GM21723 (cell line): ENCODE measurements at regions not wholly inside any gene's neighbourhood (a gene's known extent, or its start where the extent isn't known, plus 50 kb on each side); places are given as distances from the start of the nearest gene placed in this dataset.
"Not testable (repeated sequence)": the region's sequence is repeated elsewhere in the genome, so short reads cannot be mapped to it uniquely, and the experiment has no call there.

Experiments used
- ATAC-seq: cut with Tn5 transposase; IDR thresholded peaks from one replicate; pipeline ENCODE4 v1.9.1; 2021; ENCODE audit warnings: mild to moderate bottlenecking, moderate library complexity; ENCODE audit not compliant: unreplicated experiment

DNA sequence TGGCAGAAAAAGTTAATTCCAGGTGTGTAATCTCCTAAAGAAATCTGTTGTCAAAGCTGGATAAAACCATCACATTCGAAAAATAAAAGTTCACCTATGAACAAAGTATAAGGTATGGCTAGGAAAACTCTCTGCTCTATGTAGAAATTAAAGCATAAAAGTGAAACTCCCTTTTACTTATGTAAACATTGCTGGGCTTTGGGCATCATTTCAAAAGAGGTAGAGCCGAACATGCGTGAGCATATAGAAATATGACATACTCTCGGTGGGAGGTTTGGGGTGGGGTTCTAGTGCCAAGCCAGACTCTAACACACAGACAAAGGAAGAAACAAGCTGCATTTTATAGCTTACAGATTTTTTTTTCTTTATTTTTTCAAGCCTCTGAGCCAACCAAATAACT is 306.8 kb upstream of the ATP11B start:
- no peak for ATAC-seq

- ATAC-seq, result no peak
Observed at GRCh38 chr3:182487143-182487542, 306.2 kb upstream of the ATP11B start.

DNA sequence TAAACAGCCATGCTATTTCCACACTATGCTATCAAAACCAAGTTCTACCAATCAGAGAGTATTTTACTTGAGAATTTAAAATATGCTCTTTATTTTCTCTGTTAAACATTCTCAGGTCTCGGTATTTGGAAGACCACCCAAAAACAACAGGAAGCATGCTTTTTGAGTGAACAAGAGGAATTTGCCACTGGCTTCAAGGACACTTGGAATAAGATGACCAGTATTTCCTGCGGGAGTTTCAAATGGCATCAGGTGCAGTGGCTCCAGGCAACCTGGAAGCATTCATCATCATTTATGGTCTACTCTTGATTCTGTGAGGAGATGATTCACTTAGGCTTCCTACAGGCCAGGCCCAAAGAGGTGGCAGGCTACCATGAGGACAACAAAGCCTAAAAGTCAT is 305.7 kb upstream of the ATP11B start:
- ATAC-seq, result no peak

- ATAC-seq, result peak; percentile 62
Observed at GRCh38 chr3:182490596-182491491, 302.5 kb upstream of the ATP11B start.

DNA sequence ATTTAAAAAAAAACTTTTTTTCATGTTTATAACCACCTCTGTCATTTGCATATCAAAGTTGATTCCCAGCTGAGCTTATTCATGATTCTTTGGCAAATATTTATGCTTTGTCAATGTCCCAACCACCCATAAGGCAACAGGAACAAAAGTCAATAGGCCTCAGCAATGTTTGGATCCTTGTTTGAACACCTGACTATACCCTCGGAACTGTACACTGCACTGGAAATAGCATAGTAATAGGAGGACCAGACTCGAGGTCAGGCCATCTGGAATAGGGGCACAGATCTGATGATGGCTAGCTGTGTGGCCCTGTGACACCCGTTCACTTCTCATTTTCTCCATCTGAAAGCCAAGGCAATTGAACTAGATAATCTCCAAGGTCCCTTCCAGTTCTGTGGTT is 301.7 kb upstream of the ATP11B start:
- ATAC-seq, result no peak

- no peak for ATAC-seq
Observed at GRCh38 chr3:182492536-182492935, 300.8 kb upstream of the ATP11B start.

- ATAC-seq, result no peak
Observed at GRCh38 chr3:182500289-182500688, 293.0 kb upstream of the ATP11B start.

DNA sequence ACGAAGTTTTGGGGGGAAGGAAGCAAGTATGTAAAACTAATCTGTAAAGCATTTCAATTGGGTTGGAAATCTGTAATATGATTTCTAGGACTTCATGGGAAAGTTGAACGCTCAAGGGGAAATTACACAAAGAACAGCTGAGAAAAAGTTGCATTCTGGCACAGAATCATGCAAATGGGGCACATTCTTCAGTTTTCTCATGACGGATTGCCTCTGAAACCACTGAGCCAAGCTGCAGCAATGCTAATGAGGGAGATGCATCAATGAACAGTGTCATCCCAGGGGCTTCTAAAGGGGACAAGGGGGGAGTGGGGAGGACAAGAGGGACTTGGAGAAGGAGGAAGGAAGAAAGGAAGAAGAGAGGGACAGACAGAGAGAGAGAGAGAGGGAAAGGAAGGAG is 291.4 kb upstream of the ATP11B start:
- no peak for ATAC-seq

DNA sequence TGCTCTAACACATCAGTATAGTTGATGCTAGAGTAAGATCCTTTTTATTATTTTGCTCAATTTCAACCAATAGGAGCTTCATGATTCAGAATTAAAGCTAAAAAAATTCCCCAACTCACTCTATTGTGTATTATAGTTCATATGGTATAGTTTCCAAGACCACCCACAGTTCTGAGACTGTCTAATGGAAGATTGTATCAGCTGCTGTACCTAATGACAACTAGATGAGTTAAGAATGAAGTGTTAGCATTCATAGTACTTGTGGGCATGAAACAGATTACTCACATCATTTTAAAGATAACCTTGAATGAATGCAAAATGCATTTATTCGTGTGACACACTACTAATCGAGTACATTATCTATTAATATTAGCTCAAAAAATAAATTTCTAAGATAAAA is 289.9 kb upstream of the ATP11B start:
- no peak for ATAC-seq

GRCh38 chr3:182508919-182509711 is 284.2 kb upstream of the ATP11B start:
- no peak for ATAC-seq

DNA sequence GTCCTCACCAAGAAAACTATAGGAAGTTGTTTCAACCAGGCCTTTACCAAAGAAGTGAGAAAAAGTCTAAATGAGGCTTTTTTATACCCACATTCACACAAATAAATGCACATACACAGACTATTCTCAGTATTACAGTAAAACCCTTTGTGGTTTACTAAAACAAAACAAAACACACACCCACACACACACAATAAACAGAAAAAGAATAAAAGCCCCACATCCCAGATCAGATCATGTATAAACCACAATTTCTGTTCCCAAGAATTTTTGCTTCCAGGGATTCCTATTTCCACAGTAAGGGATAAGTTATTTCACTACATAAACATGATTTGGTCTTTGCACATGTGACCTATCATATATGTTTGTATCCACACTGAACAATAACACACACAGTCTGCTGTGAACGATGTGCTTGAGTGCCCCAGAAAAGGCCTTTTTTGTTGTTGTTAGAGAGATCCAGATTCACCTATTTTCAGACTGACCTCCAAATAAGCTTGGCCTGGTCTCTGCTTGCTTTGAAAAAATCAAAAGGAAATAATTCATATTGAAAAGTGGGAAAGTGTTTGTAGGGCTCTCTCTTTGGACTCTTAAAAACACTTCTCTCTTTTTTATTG is 283.4 kb upstream of the ATP11B start:
- ATAC-seq, result no peak

- no peak for ATAC-seq
Observed at GRCh38 chr3:182514236-182514964, 278.9 kb upstream of the ATP11B start.

DNA sequence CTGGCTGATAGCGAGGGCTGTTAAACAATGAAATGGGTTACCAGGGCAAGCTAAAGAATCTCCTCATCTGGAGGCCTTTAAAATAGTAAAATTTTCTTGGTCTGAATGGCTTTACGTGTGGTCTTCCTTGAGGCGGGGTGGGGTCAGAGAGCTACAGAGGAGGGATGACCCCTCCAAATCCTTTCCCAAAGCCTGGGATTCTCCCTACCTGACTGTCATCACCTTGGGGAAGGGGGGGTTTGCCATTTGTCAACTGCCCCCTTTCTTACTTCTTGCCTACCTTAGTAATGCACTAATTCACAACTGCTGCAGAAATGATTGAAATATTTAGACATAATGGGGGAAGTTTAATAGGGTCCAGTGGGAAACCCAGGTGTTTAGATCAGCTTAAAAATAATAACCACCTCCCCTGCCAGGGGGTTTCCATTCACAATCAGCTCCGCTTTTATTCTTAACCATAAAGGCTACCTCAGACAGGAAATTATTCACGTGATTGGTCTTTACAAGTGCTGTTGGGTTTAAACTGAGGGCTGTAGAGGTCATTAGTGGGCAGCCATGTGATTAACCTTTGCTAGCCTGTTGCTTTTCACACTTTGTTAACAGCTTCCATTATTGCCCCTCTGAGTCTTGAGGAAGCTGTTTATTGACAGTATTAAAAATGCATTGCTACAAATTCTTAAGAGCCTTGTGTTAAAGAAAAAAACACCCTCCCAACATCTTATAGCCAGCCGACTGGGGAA is 276.5 kb upstream of the ATP11B start:
- no peak for ATAC-seq

DNA sequence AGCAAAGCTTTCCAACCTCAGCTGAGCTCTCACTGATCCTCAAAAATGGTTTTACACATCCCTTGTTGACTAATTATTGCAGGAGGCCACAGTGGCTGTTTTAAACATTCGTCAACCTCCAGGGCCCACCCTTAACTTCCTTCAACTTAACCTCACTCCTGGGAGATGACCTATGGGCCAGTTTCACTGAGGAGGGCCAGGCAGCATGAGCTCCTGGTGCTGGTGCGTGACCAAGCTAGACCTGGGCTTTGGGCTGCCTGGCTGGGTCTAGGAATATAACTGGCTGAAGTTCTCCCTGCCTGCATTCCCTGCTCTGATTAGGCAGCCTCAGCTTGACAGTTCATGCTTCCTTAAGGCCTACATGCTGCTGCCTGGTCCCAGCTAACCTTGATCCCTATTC is 273.7 kb upstream of the ATP11B start:
- no peak for ATAC-seq

GRCh38 chr3:182521339-182521738 is 272.0 kb upstream of the ATP11B start:
- ATAC-seq, result no peak

GRCh38 chr3:182523424-182523823 is 269.9 kb upstream of the ATP11B start:
- ATAC-seq, result not testable (repeated sequence)

- ATAC-seq, result no peak
Observed at GRCh38 chr3:182523836-182524235, 269.5 kb upstream of the ATP11B start.

- ATAC-seq, result no peak
Observed at GRCh38 chr3:182524711-182525401, 268.4 kb upstream of the ATP11B start.

GRCh38 chr3:182525766-182526374 is 267.4 kb upstream of the ATP11B start:
- ATAC-seq, result no peak
